GM23248 (cell line): ENCODE measurements at regions not wholly inside any gene's neighbourhood (a gene's known extent, or its start where the extent isn't known, plus 50 kb on each side); places are given as distances from the start of the nearest gene placed in this dataset.

Source experiments
- DNase-seq: peaks from one replicate; pipeline ENCODE4 v3.0.0-alpha.2; 2015
- H2AFZ ChIP-seq: fragments of 200-600 bp; sonication (generic); 2 replicates; pipeline ENCODE4 v1.6.1; 2016; ENCODE audit warnings: antibody characterized with exemption
- H3F3A ChIP-seq: fragments of 200-600 bp; sonication (generic); 2 replicates; pipeline ENCODE4 v1.6.1; 2016; ENCODE audit warnings: mild to moderate bottlenecking, antibody characterized with exemption, mixed run types; ENCODE audit not compliant: insufficient read depth
- H3K27ac ChIP-seq: fragments of 200-600 bp; sonication (generic); 2 replicates; pipeline ENCODE4 v1.5.1; 2016; ENCODE audit warnings: mild to moderate bottlenecking
- H3K27me3 ChIP-seq: fragments of 200-600 bp; sonication (generic); replicated peaks from 2 replicates; pipeline ENCODE4 v1.6.1; 2016; ENCODE audit warnings: mild to moderate bottlenecking; ENCODE audit not compliant: insufficient read depth
- H3K36me3 ChIP-seq: fragments of 200-600 bp; sonication (generic); 2 replicates; pipeline ENCODE4 v1.6.1; 2016; ENCODE audit warnings: low read depth, mild to moderate bottlenecking
- H3K4me1 ChIP-seq: fragments of 200-600 bp; sonication (generic); 2 replicates; pipeline ENCODE4 v1.6.1; 2016; ENCODE audit warnings: mild to moderate bottlenecking; ENCODE audit not compliant: insufficient read depth
- H3K4me2 ChIP-seq: fragments of 200-600 bp; sonication (generic); one replicate; pipeline ENCODE4 v1.6.1; 2016; ENCODE audit warnings: mild to moderate bottlenecking; ENCODE audit not compliant: unreplicated experiment
- H3K4me3 ChIP-seq: fragments of 200-600 bp; sonication (generic); 2 replicates; pipeline ENCODE4 v1.5.1; 2016; ENCODE audit warnings: mild to moderate bottlenecking
- H3K79me2 ChIP-seq: fragments of 200-600 bp; sonication (generic); 2 replicates; pipeline ENCODE4 v1.6.1; 2016; ENCODE audit warnings: mild to moderate bottlenecking; ENCODE audit not compliant: insufficient read depth
- H3K9ac ChIP-seq: fragments of 200-600 bp; sonication (generic); 2 replicates; pipeline ENCODE4 v1.6.1; 2016; ENCODE audit warnings: mild to moderate bottlenecking
- H3K9me2 ChIP-seq: fragments of 200-600 bp; sonication (generic); 2 replicates; pipeline ENCODE4 v1.6.1; 2016; ENCODE audit warnings: mixed run types, mild to moderate bottlenecking, moderate library complexity; ENCODE audit not compliant: insufficient read depth
- H3K9me3 ChIP-seq: fragments of 200-600 bp; sonication (generic); one replicate; pipeline ENCODE4 v1.6.1; 2017; ENCODE audit warnings: low read depth
- H4K20me1 ChIP-seq: fragments of 200-600 bp; sonication (generic); 2 replicates; pipeline ENCODE4 v1.6.0; 2016; ENCODE audit not compliant: insufficient read depth
- EZH2 ChIP-seq: fragments of 200-600 bp; sonication (generic); IDR thresholded peaks from 2 replicates; pipeline ENCODE4 v1.6.1; 2018; ENCODE audit warnings: antibody characterized with exemption, mild to moderate bottlenecking; ENCODE audit not compliant: insufficient read depth, poor library complexity, severe bottlenecking
- EZH2phosphoT487 ChIP-seq: fragments of 200-600 bp; sonication (generic); IDR thresholded peaks from 2 replicates; pipeline ENCODE4 v1.6.1; 2018; ENCODE audit warnings: antibody characterized with exemption, moderate library complexity, mild to moderate bottlenecking, low read depth; ENCODE audit not compliant: insufficient read depth
- WGBS, 2 experiments: methylation state at CpG; one replicate each; pipeline ENCODE4 v1.1.6; 2015 to 2017; ENCODE audit warnings: low lambda C conversion rate in 2 of 2, low coverage in 1 of 2; ENCODE audit errors: missing lambda C conversion rate in 2 of 2; 5-methylcytosine and 5-hydroxymethylcytosine counted together
- in situ Hi-C: fragments of 300-500 bp; cut with MboI; formaldehyde crosslinking; loops from 2 replicates; pipeline ENCODE4 v1.15.0; 2020

- Histone ChIP-seq H3K9ac (peak overlapping the region; percentile 59), H3K27me3 (no peaks in the 10 kb centered on the region), H4K20me1 (no peaks in the 10 kb centered on the region), H3K9me3 (no peaks in the 10 kb centered on the region), H3K4me3 (peak overlapping the region; percentile 24; the same call in 1 of the 2 replicates), H3K4me1 (peaks cover 59% of the 10 kb centered on the region), H3K79me2 (no peaks in the 10 kb centered on the region), H3K4me2 (peak overlapping the region; percentile 76), H3K27ac (peak overlapping the region; percentile 87), H3K36me3 (no peaks in the 10 kb centered on the region), H3K9me2 (no peaks in the 10 kb centered on the region), H3F3A (peaks cover 41% of the 10 kb centered on the region), H2AFZ (no peak overlapping the region)
- WGBS, 2 experiments, result 6 to 9% methylated on average over 8 of the region's 8 CpGs
- peak; percentile 74 for DNase-seq
- TF ChIP-seq EZH2 (no peak), EZH2phosphoT487 (peak; percentile 65; the same call in 1 of the 2 replicates)
- in situ Hi-C loops, result no loop called here
These were observed 92.9 kb upstream of the SLC14A2 start for GRCh38 chr18:45522371-45522770.

- no peaks in the 10 kb centered on the region for H3K27me3 ChIP-seq
- no peak overlapping the region for H3K27ac ChIP-seq
- no peak overlapping the region for H3K4me3 ChIP-seq
- in situ Hi-C loops, result no loop called here
- H3K4me2 ChIP-seq, result no peak overlapping the region
- no peaks in the 10 kb centered on the region for H3K36me3 ChIP-seq
- no peak overlapping the region for H3K9ac ChIP-seq
- no peak for TF ChIP-seq EZH2
- TF ChIP-seq EZH2phosphoT487, result no peak
- H3K9me3 ChIP-seq, result no peaks in the 10 kb centered on the region
- H4K20me1 ChIP-seq, result no peaks in the 10 kb centered on the region
- no peaks in the 10 kb centered on the region for H3K9me2 ChIP-seq
- H2AFZ ChIP-seq, result no peak overlapping the region
- DNase-seq, result no peak
- H3K79me2 ChIP-seq, result no peaks in the 10 kb centered on the region
- peaks cover 37% of the 10 kb centered on the region for H3K4me1 ChIP-seq
- H3F3A ChIP-seq, result peaks cover 37% of the 10 kb centered on the region
These were observed 90.0 kb upstream of the SLC14A2 start for GRCh38 chr18:45525301-45525700.

GRCh38 chr18:45526114-45526841 lies 89.0 kb upstream of the SLC14A2 start:
- H3K4me2 ChIP-seq, result peak overlapping the region; percentile 14
- H3K4me3 ChIP-seq, result no peak overlapping the region
- no peaks in the 10 kb centered on the region for H3K79me2 ChIP-seq
- H3K27me3 ChIP-seq, result no peaks in the 10 kb centered on the region
- no peaks in the 10 kb centered on the region for H3K36me3 ChIP-seq
- peaks cover 27% of the 10 kb centered on the region for H3F3A ChIP-seq
- in situ Hi-C loops, result no loop called here
- H2AFZ ChIP-seq, result no peak overlapping the region
- H3K4me1 ChIP-seq, result peaks cover 28% of the 10 kb centered on the region
- DNase-seq, result peak; percentile 57
- no peaks in the 10 kb centered on the region for H4K20me1 ChIP-seq
- no peak overlapping the region for H3K9ac ChIP-seq
- no peak overlapping the region for H3K27ac ChIP-seq
- TF ChIP-seq EZH2phosphoT487 (no peak), EZH2 (no peak)
- H3K9me2 ChIP-seq, result no peaks in the 10 kb centered on the region
- WGBS, 2 experiments, result 14 to 23% methylated on average over 3 of the region's 3 CpGs
- no peaks in the 10 kb centered on the region for H3K9me3 ChIP-seq

- DNase-seq, result no peak
- Histone ChIP-seq H3K27ac (no peak overlapping the region), H4K20me1 (no peaks in the 10 kb centered on the region), H3K79me2 (no peaks in the 10 kb centered on the region), H3K9me2 (no peaks in the 10 kb centered on the region), H2AFZ (no peak overlapping the region), H3K4me3 (no peak overlapping the region), H3K4me1 (peaks cover 11% of the 10 kb centered on the region), H3K9ac (no peak overlapping the region), H3K27me3 (no peaks in the 10 kb centered on the region), H3F3A (peaks cover 13% of the 10 kb centered on the region), H3K4me2 (no peak overlapping the region), H3K36me3 (no peaks in the 10 kb centered on the region), H3K9me3 (no peaks in the 10 kb centered on the region)
- TF ChIP-seq EZH2 (no peak), EZH2phosphoT487 (no peak)
- in situ Hi-C loops, result no loop called here
- WGBS, 2 experiments, result 80 to 82% methylated on average over 4 to 5 of the region's 5 CpGs
These were observed 87.4 kb upstream of the SLC14A2 start for GRCh38 chr18:45527891-45528290.
